Peyer's patch (tissue), 4 donors: ENCODE measurements at regions not wholly inside any gene's neighbourhood (a gene's known extent, or its start where the extent isn't known, plus 50 kb on each side); places are given as distances from the start of the nearest gene placed in this dataset.
"Not testable (repeated sequence)": the region's sequence is repeated elsewhere in the genome, so short reads cannot be mapped to it uniquely, and the experiment has no call there.

Experiments used
- DNase-seq, 3 donors: peaks; one replicate each; pipeline ENCODE4 v3.0.0-alpha.2; 2017 to 2019
- H3K27ac ChIP-seq, 4 donors: fragments of 200-600 bp; sonication (generic); one replicate each; pipeline ENCODE4 v1.5.1; 2016 to 2019
- H3K27me3 ChIP-seq, 2 donors: fragments of 200-600 bp; sonication (generic); one replicate each; pipeline ENCODE4 v1.5.1; 2019
- H3K36me3 ChIP-seq, 3 donors: fragments of 200-600 bp; sonication (generic); one replicate each; pipeline ENCODE4 v1.5.1; 2016 to 2019
- H3K4me1 ChIP-seq, 4 donors: fragments of 200-600 bp; sonication (generic); one replicate each; pipeline ENCODE4 v1.5.1; 2016 to 2019
- H3K4me3 ChIP-seq, 4 donors: fragments of 200-600 bp; sonication (generic); 1 replicate in 3 of 4; 2 replicates in 1 of 4; pipeline ENCODE4 v1.5.1; 2016 to 2019; ENCODE audit warnings: mild to moderate bottlenecking in 1 of 4
- H3K9me3 ChIP-seq, 4 donors: fragments of 200-600 bp; sonication (generic); one replicate each; pipeline ENCODE4 v1.5.1; 2016 to 2019; ENCODE audit warnings: mild to moderate bottlenecking in 1 of 4
- POLR2A ChIP-seq, 2 donors: fragments of 450-650 bp; IDR thresholded peaks; one replicate each; pipeline ENCODE4 v1.5.1; 2017; ENCODE audit warnings: antibody characterized with exemption in 2 of 2, mild to moderate bottlenecking in 2 of 2, moderate library complexity in 2 of 2
- TF ChIP-seq, protein P1 (sequence below), 6 experiments: fragments of 450-650 bp in 4 of 6; fragments of 200-600 bp in 2 of 6; sonication (generic) in 1 of 6; IDR thresholded peaks; one replicate each; pipeline ENCODE4 v1.5.1; 2017 to 2019; ENCODE audit warnings: antibody characterized with exemption in 6 of 6, mild to moderate bottlenecking in 3 of 6, moderate library complexity in 1 of 6

DNA sequence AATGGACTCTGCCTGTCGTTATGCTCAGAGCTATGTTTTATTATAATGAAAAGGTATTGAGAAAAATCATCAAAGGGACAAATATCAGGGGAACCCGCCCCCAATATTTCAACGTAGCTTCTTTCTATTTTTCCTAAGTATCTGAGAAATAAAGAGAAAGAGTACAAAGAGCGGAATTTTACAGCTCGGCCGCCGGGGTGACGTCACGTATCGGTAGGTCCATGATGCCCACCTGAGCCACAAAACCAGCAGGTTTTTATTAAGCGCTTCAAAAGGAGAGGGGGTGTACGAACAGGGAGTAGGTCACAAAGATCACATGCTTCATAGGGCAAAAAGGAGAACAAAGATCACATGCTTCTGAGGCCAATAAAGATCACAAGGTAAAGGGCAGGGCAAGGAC is 281.6 kb upstream of the POM121L12 start:
- Histone ChIP-seq H3K4me3 (no peak overlapping the region), H3K27ac (no peak overlapping the region), H3K9me3 (peaks cover 0 to 6% (median 0%) of the 10 kb centered on the region in 4 donors), H3K27me3 (no peaks in the 10 kb centered on the region), H3K36me3 (no peaks in the 10 kb centered on the region), H3K4me1 (no peaks in the 10 kb centered on the region)
- TF ChIP-seq, protein P1, sequence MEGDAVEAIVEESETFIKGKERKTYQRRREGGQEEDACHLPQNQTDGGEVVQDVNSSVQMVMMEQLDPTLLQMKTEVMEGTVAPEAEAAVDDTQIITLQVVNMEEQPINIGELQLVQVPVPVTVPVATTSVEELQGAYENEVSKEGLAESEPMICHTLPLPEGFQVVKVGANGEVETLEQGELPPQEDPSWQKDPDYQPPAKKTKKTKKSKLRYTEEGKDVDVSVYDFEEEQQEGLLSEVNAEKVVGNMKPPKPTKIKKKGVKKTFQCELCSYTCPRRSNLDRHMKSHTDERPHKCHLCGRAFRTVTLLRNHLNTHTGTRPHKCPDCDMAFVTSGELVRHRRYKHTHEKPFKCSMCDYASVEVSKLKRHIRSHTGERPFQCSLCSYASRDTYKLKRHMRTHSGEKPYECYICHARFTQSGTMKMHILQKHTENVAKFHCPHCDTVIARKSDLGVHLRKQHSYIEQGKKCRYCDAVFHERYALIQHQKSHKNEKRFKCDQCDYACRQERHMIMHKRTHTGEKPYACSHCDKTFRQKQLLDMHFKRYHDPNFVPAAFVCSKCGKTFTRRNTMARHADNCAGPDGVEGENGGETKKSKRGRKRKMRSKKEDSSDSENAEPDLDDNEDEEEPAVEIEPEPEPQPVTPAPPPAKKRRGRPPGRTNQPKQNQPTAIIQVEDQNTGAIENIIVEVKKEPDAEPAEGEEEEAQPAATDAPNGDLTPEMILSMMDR (IDR thresholded peaks at IDR 0.05): no peak
- DNase-seq: no peak

DNA sequence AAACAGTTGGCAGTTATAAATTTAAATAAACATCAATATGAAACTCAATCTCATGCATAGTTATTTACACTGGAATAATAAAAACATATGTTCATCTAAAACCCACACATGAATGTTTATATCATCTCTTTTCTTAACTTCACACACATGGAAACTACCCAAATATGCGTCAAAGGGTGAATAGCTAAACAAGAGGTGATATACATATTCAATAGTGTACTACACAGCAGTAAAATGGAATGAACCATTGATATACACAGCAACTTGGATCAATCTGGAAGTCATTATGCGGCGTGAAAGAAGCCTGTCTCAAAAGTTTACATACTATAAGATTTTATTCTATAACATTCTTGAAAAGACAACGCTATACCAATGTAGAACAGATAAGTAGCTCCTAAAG is 282.5 kb upstream of the POM121L12 start:
- Histone ChIP-seq H3K36me3 (no peaks in the 10 kb centered on the region), H3K9me3 (peaks cover 0 to 8% (median 0%) of the 10 kb centered on the region in 4 donors), H3K27ac (no peak overlapping the region), H3K27me3 (no peaks in the 10 kb centered on the region), H3K4me3 (no peak overlapping the region), H3K4me1 (no peaks in the 10 kb centered on the region)
- no peak for TF ChIP-seq POLR2A (IDR thresholded peaks at IDR 0.05)
- TF ChIP-seq, protein P1 (IDR thresholded peaks at IDR 0.05): no peak
- DNase-seq: no peak

DNA sequence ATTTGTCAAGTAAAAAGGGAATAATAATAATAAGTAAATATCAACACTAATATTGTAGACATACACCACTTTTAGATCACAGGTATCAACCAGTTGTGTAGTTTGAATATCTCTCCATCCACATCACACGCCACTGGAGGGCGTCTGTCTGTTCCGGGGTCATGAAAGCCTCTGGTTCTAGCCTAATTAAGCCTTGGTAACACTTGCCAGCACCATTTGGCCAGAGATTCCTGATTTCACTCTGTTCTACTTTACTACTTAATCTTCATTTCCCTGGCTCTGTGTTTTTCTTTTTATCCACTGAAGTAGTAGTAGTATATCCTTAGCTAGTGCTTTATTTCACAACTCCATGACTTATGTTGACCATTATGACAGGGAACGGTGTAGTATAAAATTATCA is 285.6 kb upstream of the POM121L12 start:
- Histone ChIP-seq H3K27ac (no peak overlapping the region), H3K27me3 (no peaks in the 10 kb centered on the region), H3K4me1 (no peaks in the 10 kb centered on the region), H3K4me3 (no peak overlapping the region), H3K9me3 (peaks cover 0 to 5% (median 0%) of the 10 kb centered on the region in 4 donors), H3K36me3 (no peaks in the 10 kb centered on the region)
- no peak for DNase-seq
- TF ChIP-seq, protein P1 (IDR thresholded peaks at IDR 0.05): no peak
- TF ChIP-seq POLR2A (IDR thresholded peaks at IDR 0.05): no peak

DNA sequence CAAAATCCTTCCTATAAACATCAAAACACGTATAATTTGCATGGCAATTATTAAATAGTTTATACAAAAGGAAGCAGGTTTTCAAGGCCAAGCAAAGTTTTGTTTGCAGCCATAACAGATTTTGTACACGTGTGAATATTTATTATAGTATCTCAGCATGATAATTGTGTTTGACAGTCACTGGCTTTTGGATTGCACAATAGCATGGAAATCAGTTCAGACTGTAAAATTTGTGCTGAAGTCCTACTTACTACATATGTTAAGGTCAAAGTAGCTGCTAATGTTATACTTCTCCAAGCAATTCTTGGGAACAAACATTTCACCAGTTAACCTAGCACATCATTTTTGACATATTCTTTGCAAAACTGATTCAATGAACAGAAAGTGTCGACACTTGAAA is 287.6 kb upstream of the POM121L12 start:
- Histone ChIP-seq H3K27ac (no peak overlapping the region), H3K4me3 (no peak overlapping the region), H3K9me3 (peaks cover 0 to 5% (median 0%) of the 10 kb centered on the region in 4 donors), H3K36me3 (no peaks in the 10 kb centered on the region), H3K27me3 (no peaks in the 10 kb centered on the region), H3K4me1 (no peaks in the 10 kb centered on the region)
- TF ChIP-seq, protein P1 (IDR thresholded peaks at IDR 0.05): no peak
- TF ChIP-seq POLR2A (IDR thresholded peaks at IDR 0.05): no peak
- DNase-seq: no peak

DNA sequence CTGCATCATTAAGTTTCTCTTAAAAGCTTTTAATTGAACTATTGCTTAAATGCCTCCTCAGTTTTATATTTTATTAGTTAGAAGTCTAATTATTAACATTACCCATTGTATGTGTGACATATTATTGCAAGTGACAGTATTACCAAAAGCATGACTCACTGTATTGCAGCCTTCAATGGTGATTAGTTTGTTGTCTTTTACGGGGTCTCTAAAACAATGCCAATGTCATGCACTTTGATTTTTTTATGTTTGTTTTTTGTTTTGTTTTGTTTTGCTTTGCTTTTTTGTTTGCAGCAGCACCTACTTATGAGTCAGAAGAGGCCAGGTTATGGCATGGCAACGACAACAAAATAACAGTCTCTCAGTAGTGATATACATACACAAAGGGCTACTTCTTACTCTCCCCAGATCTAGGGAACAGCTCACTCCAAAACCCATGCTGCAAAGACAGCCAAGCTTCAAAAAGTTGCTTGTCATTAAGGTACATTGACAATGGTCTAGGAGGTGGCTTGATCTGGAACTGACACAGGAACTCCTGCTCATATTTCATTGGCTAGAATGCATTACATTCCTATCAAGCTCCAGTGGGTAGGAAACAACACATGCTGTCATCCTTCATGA is 293.7 kb upstream of the POM121L12 start:
- no peaks in the 10 kb centered on the region for H3K36me3 ChIP-seq
- no peak overlapping the region for H3K27ac ChIP-seq
- H3K4me1 ChIP-seq: no peaks in the 10 kb centered on the region
- TF ChIP-seq, protein P1 (IDR thresholded peaks at IDR 0.05): no peak
- TF ChIP-seq POLR2A (IDR thresholded peaks at IDR 0.05): no peak
- no peak for DNase-seq
- no peak overlapping the region for H3K4me3 ChIP-seq
- no peaks in the 10 kb centered on the region for H3K9me3 ChIP-seq
- H3K27me3 ChIP-seq: no peaks in the 10 kb centered on the region

DNA sequence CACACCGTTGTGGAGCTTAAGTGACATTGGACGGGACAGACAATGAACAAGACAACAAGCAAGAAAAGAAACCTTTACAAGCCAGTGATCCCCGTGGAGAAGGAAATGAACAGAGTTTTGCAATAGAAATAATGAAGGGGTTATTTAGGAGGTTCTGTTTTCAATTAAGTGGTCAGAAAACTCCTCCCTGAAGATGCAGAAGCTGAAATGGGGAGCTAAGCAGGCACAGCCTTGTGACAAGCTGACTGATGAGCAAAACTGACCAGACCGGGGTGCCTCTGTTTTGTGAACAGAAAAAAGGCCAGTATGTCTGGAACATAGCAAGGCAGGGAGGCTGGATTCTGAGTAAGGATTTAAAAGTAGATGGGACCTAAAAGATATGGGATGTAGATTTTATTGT is 299.8 kb upstream of the POM121L12 start:
- Histone ChIP-seq H3K36me3 (no peaks in the 10 kb centered on the region), H3K4me3 (no peak overlapping the region), H3K9me3 (peaks cover 0 to 2% (median 0%) of the 10 kb centered on the region in 4 donors), H3K27ac (no peak overlapping the region), H3K27me3 (no peaks in the 10 kb centered on the region), H3K4me1 (no peaks in the 10 kb centered on the region)
- no peak for DNase-seq
- TF ChIP-seq, protein P1 (IDR thresholded peaks at IDR 0.05): no peak
- no peak for TF ChIP-seq POLR2A (IDR thresholded peaks at IDR 0.05)

DNA sequence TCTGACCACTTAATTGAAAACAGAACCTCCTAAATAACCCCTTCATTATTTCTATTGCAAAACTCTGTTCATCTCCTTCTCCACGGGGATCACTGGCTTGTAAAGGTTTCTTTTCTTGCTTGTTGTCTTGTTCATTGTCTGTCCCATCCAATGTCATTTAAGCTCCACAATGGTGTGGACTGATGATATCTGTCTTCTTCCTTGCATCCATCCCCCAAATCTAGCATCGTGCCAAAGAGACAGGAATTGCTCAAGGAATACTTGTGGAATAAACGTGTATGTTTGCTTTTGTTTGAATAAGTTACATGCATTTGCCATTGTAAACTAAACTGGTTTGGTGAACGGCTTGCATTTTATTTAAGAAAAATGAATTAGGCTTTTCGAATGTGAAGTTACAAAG is 306.8 kb upstream of the POM121L12 start:
- not testable (repeated sequence) for DNase-seq, H3K4me3 ChIP-seq, H3K27me3 ChIP-seq, H3K9me3 ChIP-seq, H3K27ac ChIP-seq, H3K36me3 ChIP-seq, H3K4me1 ChIP-seq
